ENCODE measurements at regions not wholly inside any gene's neighbourhood (a gene's known extent, or its start where the extent isn't known, plus 50 kb on each side); places are given as distances from the start of the nearest gene placed in this dataset.

GRCh38 chr3:27544372-27544865 lies 60.2 kb upstream of the SLC4A7 start:
- no peak overlapping the region for H2BK20ac ChIP-seq (ENCODE audit: low read depth, low read length, poor library complexity, severe bottlenecking)
- no peak overlapping the region for H4K91ac ChIP-seq (ENCODE audit: insufficient read length, low read depth, low read length)
- H3T11ph ChIP-seq (ENCODE audit: low read length) = no peak overlapping the region
- no peak overlapping the region for H2BK15ac ChIP-seq (ENCODE audit: low read depth, low read length)
- no peak overlapping the region for H2BK120ac ChIP-seq (ENCODE audit: low read depth, low read length, poor library complexity, severe bottlenecking)
- H3K23me2 ChIP-seq (ENCODE audit: insufficient read length, low read depth, low read length, poor library complexity, severe bottlenecking) = no peaks in the 10 kb centered on the region
- no peak overlapping the region for H3K4ac ChIP-seq (ENCODE audit: low read depth, low read length)
- H3K4me1 ChIP-seq (ENCODE audit: insufficient read depth, low read length) = peaks cover 6% of the 10 kb centered on the region; the same call in 1 of the 2 replicates
- no peak overlapping the region for H3K56ac ChIP-seq (ENCODE audit: insufficient read length, low read depth, low read length)
- H3K23ac ChIP-seq (ENCODE audit: insufficient read length, low read depth, low read length) = no peak overlapping the region
- DNase-seq = no peak
- H3K4me2 ChIP-seq (ENCODE audit: insufficient read depth, insufficient read length, low read length) = no peak overlapping the region
- no peak for TF ChIP-seq CTCF (conservative IDR thresholded peaks at IDR 0.05)
- H3K18ac ChIP-seq (ENCODE audit: insufficient read length, low read depth, low read length) = no peak overlapping the region
- Mint-ChIP-seq H3K9me3 (peaks cover 0 to under 1% of the 10 kb centered on the region in 2 experiments; a peak in 1 of 5 replicates), H3K27ac (peak overlapping the region in 1 of 3 experiments; percentile 20; a peak in 4 of 7 replicates), H3K4me1 (peaks cover 29 to 33% of the 10 kb centered on the region in 2 experiments), H3K36me3 (ENCODE audit: insufficient read depth in 1 of 3, low read depth in 3 of 3) (no peaks in the 10 kb centered on the region; a peak in 1 of 7 replicates), H3K4me3 (no peak overlapping the region), H3K27me3 (ENCODE audit: low read depth) (no peaks in the 10 kb centered on the region; the same call in 1 of the 2 replicates)
- H4K8ac ChIP-seq (replicated peaks; ENCODE audit: insufficient read length, low read depth, low read length) = no peak overlapping the region
- no peaks in the 10 kb centered on the region for H3K9me3 ChIP-seq (ENCODE audit: control insufficient read depth, low read depth, low read length)
- H4K5ac ChIP-seq (ENCODE audit: insufficient read length, low read depth, low read length) = no peak overlapping the region
- H2AFZ ChIP-seq (ENCODE audit: low read length) = no peak overlapping the region
- H2BK5ac ChIP-seq (ENCODE audit: insufficient read length, low read length) = no peak overlapping the region
- no peak overlapping the region for H3K14ac ChIP-seq (ENCODE audit: insufficient read depth, low read length)
- H4K20me1 ChIP-seq (ENCODE audit: control insufficient read depth, insufficient read depth, insufficient read length) = no peaks in the 10 kb centered on the region
- no peaks in the 10 kb centered on the region for H3K27me3 ChIP-seq (ENCODE audit: insufficient read depth, low read length)
- no peak overlapping the region for H2BK12ac ChIP-seq (ENCODE audit: insufficient read length, low read depth, low read length)
- H3K79me1 ChIP-seq (ENCODE audit: insufficient read depth, low read depth, low read length, poor library complexity, severe bottlenecking) = no peaks in the 10 kb centered on the region
- no peaks in the 10 kb centered on the region for H3K79me2 ChIP-seq (ENCODE audit: insufficient read depth, low read length)
- no CpG with 5 or more reads among the region's 3 CpGs for WGBS (ENCODE audit: extremely low coverage, insufficient read length, low lambda C conversion rate)
- H3K9ac ChIP-seq (ENCODE audit: extremely low read depth, insufficient read length, low read length) = no peak overlapping the region
- no peak overlapping the region for H3K27ac ChIP-seq (ENCODE audit: insufficient read length, low read depth, low read length)
- no peak overlapping the region for H2AK5ac ChIP-seq (ENCODE audit: insufficient read length, low read length)
